NCI-H1105 treated with DMSO at 0.1 percent for 48 hours (cell line): ENCODE measurements at regions not wholly inside any gene's neighbourhood (a gene's known extent, or its start where the extent isn't known, plus 50 kb on each side); places are given as distances from the start of the nearest gene placed in this dataset.
A peak's percentile ranks its signal among the peaks of the same experiment; 100 is the strongest.

ENCODE experiments used
- DNase-seq: peaks from one replicate; lab custom pipeline; 2025; lab: John Stamatoyannopoulos, UW

- no peak for DNase-seq
Measured at GRCh38 chr2:180364719-180365118, 357.6 kb upstream of the CWC22 start.

- no peak for DNase-seq
Measured at GRCh38 chr2:180360283-180360618, 353.2 kb upstream of the CWC22 start.

GRCh38 chr2:180359522-180360282 lies 352.6 kb upstream of the CWC22 start:
- DNase-seq: peak; percentile 50

- DNase-seq: no peak
Measured at GRCh38 chr2:180358458-180358857, 351.4 kb upstream of the CWC22 start.

GRCh38 chr2:180356676-180357075 lies 349.6 kb upstream of the CWC22 start:
- DNase-seq: no peak

GRCh38 chr2:180352620-180353019 lies 345.5 kb upstream of the CWC22 start:
- DNase-seq: no peak

- no peak for DNase-seq
Measured at GRCh38 chr2:180349809-180350208, 342.7 kb upstream of the CWC22 start.

GRCh38 chr2:180343528-180344345 lies 336.6 kb upstream of the CWC22 start:
- no peak for DNase-seq

- DNase-seq: no peak
Measured at GRCh38 chr2:180337136-180337535, 330.0 kb upstream of the CWC22 start.

- no peak for DNase-seq
Measured at GRCh38 chr2:180336550-180336949, 329.5 kb upstream of the CWC22 start.

GRCh38 chr2:180334514-180334913 lies 327.4 kb upstream of the CWC22 start:
- no peak for DNase-seq

GRCh38 chr2:180328795-180329422 lies 321.8 kb upstream of the CWC22 start:
- DNase-seq: no peak

- DNase-seq: no peak
Measured at GRCh38 chr2:180327185-180327584, 320.1 kb upstream of the CWC22 start.

GRCh38 chr2:180325416-180326120 lies 318.5 kb upstream of the CWC22 start:
- DNase-seq: no peak

GRCh38 chr2:180324182-180324581 lies 317.1 kb upstream of the CWC22 start:
- DNase-seq: no peak

- DNase-seq: no peak
Measured at GRCh38 chr2:180322781-180323180, 315.7 kb upstream of the CWC22 start.

- DNase-seq: no peak
Measured at GRCh38 chr2:180319586-180320405, 312.7 kb upstream of the CWC22 start.

- no peak for DNase-seq
Measured at GRCh38 chr2:180314086-180314485, 307.0 kb upstream of the CWC22 start.

- no peak for DNase-seq
Measured at GRCh38 chr2:180312542-180312941, 305.4 kb upstream of the CWC22 start.

- DNase-seq: no peak
Measured at GRCh38 chr2:180307096-180307495, 300.0 kb upstream of the CWC22 start.

GRCh38 chr2:180306346-180306745 lies 299.2 kb upstream of the CWC22 start:
- no peak for DNase-seq
